K562 (cell line): ENCODE measurements at regions not wholly inside any gene's neighbourhood (a gene's known extent, or its start where the extent isn't known, plus 50 kb on each side); places are given as distances from the start of the nearest gene placed in this dataset.

ENCODE experiments used
- ATAC-seq: fragments of 200-7000 bp; cut with Tn5 transposase; 3 replicates; pipeline ENCODE4 v1.9.1; 2020; ENCODE audit warnings: moderate library complexity
- BruUV-seq: library from RNA; stranded (reverse); fragments of 400-500 nt; replicated peaks from 2 replicates; lab custom pipeline; 2021; lab: Mats Ljungman, UMichigan
- CTCF ChIA-PET: fragments of 300-600 bp; formaldehyde crosslinking; extraction: SDS; loops from one replicate; lab custom pipeline; 2021; ENCODE audit warnings: low intra/inter-chr PET ratio; lab: Yijun Ruan, JAX
- POLR2A ChIA-PET: fragments of 300-600, 350-650 bp; sonication (Branson Sonifier 250); formaldehyde crosslinking; extraction: SDS; loops from one replicate; lab custom pipeline; 2021; ENCODE audit warnings: antibody characterized with exemption, inconsistent platforms; lab: Yijun Ruan, JAX
- DNase-seq, 4 experiments: peaks; one replicate each; pipeline versions ENCODE4 v3.0.0 to v3.0.0-alpha.2; 2011 to 2018; ENCODE audit warnings: low spot score in 3 of 4, mixed read lengths in 3 of 4; ENCODE audit errors: extremely low read depth in 1 of 4
- FAIRE-seq: peaks from 2 replicates; lab custom pipeline; 2011; peaks lifted over from hg19 to GRCh38; lab: Jason Lieb, UNC
- H2AFZ ChIP-seq: 2 replicates; pipeline ENCODE4 v1.6.0; 2011; ENCODE audit warnings: low read depth, low read length, control low read depth, inconsistent platforms
- H3K27ac ChIP-seq: fragments of 200-600 bp; 3 replicates; pipeline ENCODE4 v1.8.0; 2011; ENCODE audit warnings: low read depth, mild to moderate bottlenecking, control low read depth, inconsistent platforms, low read length, moderate library complexity, mixed read lengths; ENCODE audit errors: extremely low read depth
- H3K27me3 ChIP-seq, 2 experiments: fragments of 300-600 bp in 1 of 2; 2 replicates in 1 of 2; 3 replicates in 1 of 2; pipeline versions ENCODE4 v1.6.0 to v1.8.0; 2011; ENCODE audit warnings: inconsistent platforms in 2 of 2, low read length in 2 of 2, mild to moderate bottlenecking in 1 of 2, mixed read lengths in 1 of 2, moderate library complexity in 1 of 2; ENCODE audit not compliant: control insufficient read depth in 2 of 2, insufficient read depth in 2 of 2
- H3K36me3 ChIP-seq: fragments of 300-600 bp; 3 replicates; pipeline ENCODE4 v1.8.0; 2011; ENCODE audit warnings: mild to moderate bottlenecking, low read length, inconsistent platforms; ENCODE audit not compliant: control insufficient read depth, insufficient read depth
- H3K4me1 ChIP-seq, 2 experiments: fragments of 200-600 bp in 1 of 2; replicated peaks in 1 of 2; 2 replicates in 1 of 2; 3 replicates in 1 of 2; pipeline versions ENCODE4 v1.5.1 to v1.8.0; 2011; ENCODE audit warnings: inconsistent platforms in 2 of 2, low read length in 2 of 2, mild to moderate bottlenecking in 1 of 2, mixed read lengths in 1 of 2, moderate library complexity in 1 of 2; ENCODE audit not compliant: control insufficient read depth in 2 of 2, insufficient read depth in 2 of 2
- H3K4me2 ChIP-seq: 2 replicates; pipeline ENCODE4 v1.6.1; 2011; ENCODE audit warnings: low read length, control low read depth, inconsistent platforms, mixed read lengths; ENCODE audit not compliant: insufficient read depth
- H3K4me3 ChIP-seq: fragments of 200-600 bp; sonication (generic), shearing (Covaris generic); 2 replicates; pipeline ENCODE4 v1.5.1; 2016; ENCODE audit warnings: control low read depth, inconsistent platforms
- H3K79me2 ChIP-seq: fragments of 200-600 bp; 3 replicates; pipeline ENCODE4 v1.8.0; 2011; ENCODE audit warnings: low read length, inconsistent platforms; ENCODE audit not compliant: control insufficient read depth, insufficient read depth
- H3K9ac ChIP-seq, 2 experiments: 2 replicates each; pipeline versions ENCODE4 v1.6.0 to v1.6.1; 2011; ENCODE audit warnings: low read depth in 2 of 2, low read length in 2 of 2, control low read depth in 1 of 2, inconsistent platforms in 1 of 2, mild to moderate bottlenecking in 1 of 2, mixed read lengths in 1 of 2; ENCODE audit not compliant: insufficient read depth in 1 of 2
- H3K9me1 ChIP-seq: one replicate; pipeline ENCODE4 v1.6.0; 2011; ENCODE audit warnings: inconsistent platforms, mild to moderate bottlenecking, low read length, moderate library complexity; ENCODE audit not compliant: control insufficient read depth, insufficient read depth
- H3K9me3 ChIP-seq: replicated peaks from 2 replicates; pipeline ENCODE4 v1.5.1; 2011; ENCODE audit warnings: low read depth, low read length, inconsistent platforms; ENCODE audit not compliant: control insufficient read depth, insufficient read depth
- H4K20me1 ChIP-seq: replicated peaks from 2 replicates; pipeline ENCODE4 v1.6.1; 2011; ENCODE audit warnings: low read length, inconsistent platforms, mixed read lengths; ENCODE audit not compliant: control insufficient read depth, insufficient read depth
- BACH1 ChIP-seq: fragments of 200-800 bp; sonication (Bioruptor generic); IDR thresholded peaks from 2 replicates; pipeline ENCODE4 v1.6.1; 2016; ENCODE audit warnings: missing genetic modification characterization, missing compliant biosample characterization
- CTCFL ChIP-seq: IDR thresholded peaks from 2 replicates; pipeline ENCODE4 v1.6.1; 2011; ENCODE audit warnings: borderline replicate concordance, low read depth, mild to moderate bottlenecking, moderate library complexity, low read length; ENCODE audit not compliant: insufficient read depth, poor library complexity, severe bottlenecking
- EP300 ChIP-seq: IDR thresholded peaks from 2 replicates; pipeline ENCODE4 v1.6.1; 2012; ENCODE audit warnings: low read length, improper control_type of control experiment
- FIP1L1 ChIP-seq: fragments of 200-400 bp; formaldehyde crosslinking; IDR thresholded peaks from 2 replicates; pipeline ENCODE4 v1.6.1; 2018; ENCODE audit warnings: mild to moderate bottlenecking, low read depth, low read length; ENCODE audit not compliant: poor library complexity, severe bottlenecking
- PCBP2 ChIP-seq: fragments of 200-400 bp; formaldehyde crosslinking; IDR thresholded peaks from 2 replicates; pipeline ENCODE4 v1.6.1; 2018; ENCODE audit warnings: low read length, low read depth, mild to moderate bottlenecking, moderate library complexity; ENCODE audit not compliant: poor library complexity, severe bottlenecking
- RBFOX2 ChIP-seq: fragments of 200-400 bp; formaldehyde crosslinking; IDR thresholded peaks from 2 replicates; pipeline ENCODE4 v1.6.1; 2017; ENCODE audit warnings: low read depth, mild to moderate bottlenecking, low read length, moderate library complexity
- RFX5 ChIP-seq: IDR thresholded peaks from 2 replicates; pipeline ENCODE4 v1.6.1; 2011; ENCODE audit warnings: low read depth, mild to moderate bottlenecking, improper control_type of control experiment, low read length
- RHOXF2B ChIP-seq: fragments of 250-450 bp; sonication (Bioruptor Pico); conservative IDR thresholded peaks from 2 replicates; pipeline ENCODE4 v1.5.1; 2021
- SP2 ChIP-seq: IDR thresholded peaks from 2 replicates; pipeline ENCODE4 v1.6.1; 2011; ENCODE audit warnings: mild to moderate bottlenecking, low read depth, low read length, moderate library complexity; ENCODE audit not compliant: poor library complexity, severe bottlenecking; ENCODE audit errors: extremely low read depth
- ZBTB2 ChIP-seq: fragments of 450-650 bp; IDR thresholded peaks from 2 replicates; pipeline ENCODE4 v1.6.1; 2016; ENCODE audit warnings: antibody characterized with exemption
- ZKSCAN3 ChIP-seq: fragments of 250-450 bp; sonication (Bioruptor Pico); IDR thresholded peaks from 2 replicates; pipeline ENCODE4 v1.4.0; 2020
- in situ Hi-C: fragments of 300-500 bp; cut with MboI; formaldehyde crosslinking; loops from 4 replicates; pipeline ENCODE4 v1.15.0; 2018; ENCODE audit warnings: inconsistent platforms, mixed read lengths
- intact Hi-C: fragments of 100-400 bp; cut with micrococcal nuclease; formaldehyde crosslinking; loops from 2 replicates; pipeline ENCODE4 v1.14.2; 2022

- TF ChIP-seq ZBTB2 (no peak), ZKSCAN3 (CRISPR knock-in tag) (no peak), CTCFL (no peak), SP2 (no peak), EP300 (no peak), FIP1L1 (no peak), BACH1 (no peak)
Measured at GRCh38 chrX:16039834-16040233, 83.5 kb upstream of the GRPR start (continued).

- ATAC-seq, result no peak
- no TSS peak for BruUV-seq
Measured at GRCh38 chrX:16039363-16039762, 84.0 kb upstream of the GRPR start.

More at GRCh38 chrX:16039363-16039762, 84.0 kb upstream of the GRPR start:
- H3K79me2 ChIP-seq, result no peaks in the 10 kb centered on the region
- no peak overlapping the region for H3K4me2 ChIP-seq
- TF ChIP-seq RFX5 (no peak), PCBP2 (no peak), RBFOX2 (no peak), RHOXF2B (CRISPR knock-in tag) (no peak)
- TF ChIP-seq, all 486 proteins: peak for 0
- Histone ChIP-seq H4K20me1 (no peaks in the 10 kb centered on the region), H3K27me3 (no peaks in the 10 kb centered on the region), H3K27ac (no peak overlapping the region), H3K36me3 (no peaks in the 10 kb centered on the region), H3K9me1 (no peaks in the 10 kb centered on the region), H3K9me3 (no peaks in the 10 kb centered on the region), H3K4me1 (no peaks in the 10 kb centered on the region), H2AFZ (no peak overlapping the region), H3K4me3 (no peak overlapping the region), H3K9ac (no peak overlapping the region)
- POLR2A ChIA-PET, result no interaction called here
- intact Hi-C loops, result no loop called here
- FAIRE-seq (no peak), DNase-seq (no peak)
- CTCF ChIA-PET, result no interaction called here
- in situ Hi-C loops, result no loop called here
